Stomach smooth muscle (tissue), 2 donors: ENCODE measurements at regions not wholly inside any gene's neighbourhood (a gene's known extent, or its start where the extent isn't known, plus 50 kb on each side); places are given as distances from the start of the nearest gene placed in this dataset.

ENCODE experiments used
- H3K27ac ChIP-seq: one replicate; pipeline ENCODE4 v1.7.0; 2013; ENCODE audit warnings: mild to moderate bottlenecking, low read length, inconsistent platforms
- H3K27me3 ChIP-seq, 2 donors: one replicate each; pipeline ENCODE4 v1.7.0; 2013; ENCODE audit warnings: low read length in 2 of 2; ENCODE audit not compliant: insufficient read depth in 2 of 2, control insufficient read depth in 1 of 2
- H3K36me3 ChIP-seq, 2 donors: one replicate each; pipeline ENCODE4 v1.7.0; 2013; ENCODE audit warnings: low read length in 2 of 2; ENCODE audit not compliant: control insufficient read depth in 2 of 2, insufficient read depth in 2 of 2
- H3K4me1 ChIP-seq: one replicate; pipeline ENCODE4 v1.7.0; 2013; ENCODE audit warnings: low read length; ENCODE audit not compliant: control insufficient read depth, insufficient read depth
- H3K4me3 ChIP-seq, 2 donors: one replicate each; pipeline ENCODE4 v1.7.0; 2013; ENCODE audit warnings: low read length in 2 of 2
- H3K9ac ChIP-seq, 2 donors: one replicate each; pipeline ENCODE4 v1.7.0; 2013; ENCODE audit warnings: low read length in 2 of 2, mild to moderate bottlenecking in 1 of 2
- H3K9me3 ChIP-seq, 2 donors: one replicate each; pipeline ENCODE4 v1.7.0; 2013; ENCODE audit warnings: low read length in 2 of 2; ENCODE audit not compliant: control insufficient read depth in 2 of 2
- donor health status: healthy.
- donor health status: Pancreatic carcinoma.

GRCh38 chr1:168867941-168868634 lies 139.1 kb upstream of the DPT start:
- Histone ChIP-seq H3K4me1 (no peaks in the 10 kb centered on the region), H3K4me3 (no peak overlapping the region), H3K9me3 (no peaks in the 10 kb centered on the region), H3K27ac (no peak overlapping the region), H3K36me3 (no peaks in the 10 kb centered on the region), H3K27me3 (no peaks in the 10 kb centered on the region), H3K9ac (no peak overlapping the region)

- no peaks in the 10 kb centered on the region for H3K36me3 ChIP-seq
- no peaks in the 10 kb centered on the region for H3K9me3 ChIP-seq
- no peaks in the 10 kb centered on the region for H3K4me1 ChIP-seq
- no peak overlapping the region for H3K4me3 ChIP-seq
- no peak overlapping the region for H3K27ac ChIP-seq
- no peak overlapping the region for H3K9ac ChIP-seq
- H3K27me3 ChIP-seq, result no peaks in the 10 kb centered on the region
Observed at GRCh38 chr1:168871531-168871930, 142.5 kb upstream of the DPT start.

DNA sequence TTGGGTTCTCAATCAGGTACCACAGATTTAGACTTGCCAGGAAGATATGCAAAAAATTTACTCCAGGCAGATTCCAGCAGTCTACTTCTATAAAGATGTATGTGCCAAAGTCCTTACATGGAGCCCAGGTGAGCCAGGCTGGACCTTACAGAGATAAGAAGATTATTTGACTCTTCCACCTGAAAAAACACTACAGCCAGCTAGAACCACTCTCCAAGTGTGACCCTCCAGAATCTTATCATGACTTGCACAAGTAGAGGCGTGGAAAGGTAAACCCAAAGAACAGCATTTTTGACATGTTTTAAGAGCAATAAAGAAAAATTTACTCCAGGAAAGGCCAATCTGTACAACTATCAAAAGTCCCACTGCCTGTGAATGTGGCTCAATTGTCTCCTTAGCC lies 146.8 kb upstream of the DPT start:
- no peaks in the 10 kb centered on the region for H3K4me1 ChIP-seq
- H3K9me3 ChIP-seq, result no peaks in the 10 kb centered on the region
- H3K9ac ChIP-seq, result no peak overlapping the region
- H3K27me3 ChIP-seq, result no peaks in the 10 kb centered on the region
- no peak overlapping the region for H3K27ac ChIP-seq
- H3K4me3 ChIP-seq, result no peak overlapping the region
- no peaks in the 10 kb centered on the region for H3K36me3 ChIP-seq

GRCh38 chr1:168876830-168877229 lies 147.8 kb upstream of the DPT start:
- H3K4me3 ChIP-seq, result no peak overlapping the region
- H3K4me1 ChIP-seq, result no peaks in the 10 kb centered on the region
- no peak overlapping the region for H3K9ac ChIP-seq
- H3K27ac ChIP-seq, result no peak overlapping the region
- no peaks in the 10 kb centered on the region for H3K27me3 ChIP-seq
- no peaks in the 10 kb centered on the region for H3K9me3 ChIP-seq
- no peaks in the 10 kb centered on the region for H3K36me3 ChIP-seq

GRCh38 chr1:168879896-168880734 lies 151.1 kb upstream of the DPT start:
- H3K27me3 ChIP-seq, result no peaks in the 10 kb centered on the region
- no peak overlapping the region for H3K27ac ChIP-seq
- H3K36me3 ChIP-seq, result no peaks in the 10 kb centered on the region
- no peak overlapping the region for H3K4me3 ChIP-seq
- no peaks in the 10 kb centered on the region for H3K4me1 ChIP-seq
- no peaks in the 10 kb centered on the region for H3K9me3 ChIP-seq
- H3K9ac ChIP-seq, result no peak overlapping the region

DNA sequence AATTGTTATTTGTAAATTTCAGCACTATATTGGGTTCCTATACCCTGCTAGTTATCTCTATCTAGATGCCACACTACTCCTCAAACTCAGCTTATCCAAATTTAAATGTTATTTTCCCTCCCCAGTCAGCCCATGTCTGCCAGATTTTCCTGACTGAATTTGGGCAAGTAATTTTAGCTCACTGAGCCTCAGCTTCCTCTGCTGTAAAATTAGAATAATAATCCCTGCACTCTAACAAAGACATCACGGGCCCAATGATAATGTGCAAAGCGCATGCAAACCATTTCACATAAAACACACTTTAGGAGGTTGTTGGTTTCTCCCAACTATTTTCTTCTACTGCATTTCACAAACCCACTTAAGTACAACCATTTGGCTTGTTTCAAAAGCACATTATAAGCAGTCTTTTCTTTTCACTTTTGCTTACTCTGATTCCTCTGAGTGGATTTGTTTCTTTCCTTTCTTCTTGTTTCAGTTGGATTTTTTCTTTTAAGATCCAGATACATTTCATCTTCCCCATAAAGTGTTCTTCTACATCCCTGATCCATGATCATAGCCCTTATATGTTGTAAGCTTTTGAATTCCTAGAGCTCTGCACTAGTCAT lies 152.8 kb upstream of the DPT start:
- no peaks in the 10 kb centered on the region for H3K27me3 ChIP-seq
- no peaks in the 10 kb centered on the region for H3K9me3 ChIP-seq
- no peak overlapping the region for H3K27ac ChIP-seq
- no peaks in the 10 kb centered on the region for H3K36me3 ChIP-seq
- no peak overlapping the region for H3K4me3 ChIP-seq
- H3K4me1 ChIP-seq, result no peaks in the 10 kb centered on the region
- no peak overlapping the region for H3K9ac ChIP-seq

- H3K36me3 ChIP-seq, result no peaks in the 10 kb centered on the region
- H3K9ac ChIP-seq, result no peak overlapping the region
- H3K4me1 ChIP-seq, result no peaks in the 10 kb centered on the region
- H3K27me3 ChIP-seq, result no peaks in the 10 kb centered on the region
- peaks cover 0 to 4% of the 10 kb centered on the region in 2 donors for H3K9me3 ChIP-seq
- no peak overlapping the region for H3K27ac ChIP-seq
- H3K4me3 ChIP-seq, result no peak overlapping the region
Observed at GRCh38 chr1:168887381-168887780, 158.4 kb upstream of the DPT start.

- H3K27ac ChIP-seq, result no peak overlapping the region
- H3K4me1 ChIP-seq, result peaks cover 2% of the 10 kb centered on the region
- H3K27me3 ChIP-seq, result no peaks in the 10 kb centered on the region
- no peaks in the 10 kb centered on the region for H3K36me3 ChIP-seq
- no peak overlapping the region for H3K9ac ChIP-seq
- peaks cover 0 to 4% of the 10 kb centered on the region in 2 donors for H3K9me3 ChIP-seq
- no peak overlapping the region for H3K4me3 ChIP-seq
Observed at GRCh38 chr1:168888418-168888817, 159.4 kb upstream of the DPT start.

DNA sequence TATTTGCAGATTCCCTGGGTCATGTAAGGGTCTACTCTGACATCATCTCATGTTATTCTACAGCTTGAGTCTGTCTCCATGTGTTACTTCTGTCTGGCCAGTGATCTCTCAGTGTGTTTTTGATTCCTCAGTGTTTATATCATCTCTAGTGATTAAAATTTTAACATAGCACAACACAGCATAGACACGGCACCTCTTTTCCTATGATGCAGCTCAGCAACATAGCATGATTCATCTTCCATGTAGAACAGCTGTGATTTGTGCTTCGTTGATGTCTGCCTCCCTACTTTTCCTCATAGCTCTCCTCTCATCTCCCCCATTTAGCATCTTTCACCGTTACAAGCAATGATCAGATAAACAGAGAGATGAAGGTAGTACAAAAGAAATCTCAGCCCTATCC lies 163.9 kb upstream of the DPT start:
- Histone ChIP-seq H3K9me3 (peaks cover 0 to 4% of the 10 kb centered on the region in 2 donors), H3K9ac (peak overlapping the region in 1 of 2 donors; percentile 6), H3K36me3 (no peaks in the 10 kb centered on the region), H3K27me3 (no peaks in the 10 kb centered on the region), H3K27ac (peak overlapping the region; percentile 67), H3K4me1 (peaks cover 2% of the 10 kb centered on the region), H3K4me3 (no peak overlapping the region)

- peaks cover 0 to 2% of the 10 kb centered on the region in 2 donors for H3K9me3 ChIP-seq
- peaks cover 2% of the 10 kb centered on the region for H3K4me1 ChIP-seq
- H3K36me3 ChIP-seq, result no peaks in the 10 kb centered on the region
- H3K27me3 ChIP-seq, result no peaks in the 10 kb centered on the region
- H3K27ac ChIP-seq, result peak overlapping the region; percentile 67
- no peak overlapping the region for H3K4me3 ChIP-seq
- H3K9ac ChIP-seq, result peak overlapping the region in 1 of 2 donors; percentile 7
Observed at GRCh38 chr1:168893359-168893801, 164.4 kb upstream of the DPT start.
